GM21825 (cell line): ENCODE measurements at regions not wholly inside any gene's neighbourhood (a gene's known extent, or its start where the extent isn't known, plus 50 kb on each side); places are given as distances from the start of the nearest gene placed in this dataset.
"Not testable (repeated sequence)": the region's sequence is repeated elsewhere in the genome, so short reads cannot be mapped to it uniquely, and the experiment has no call there.

Experiments
- ATAC-seq: cut with Tn5 transposase; IDR thresholded peaks from one replicate; pipeline ENCODE4 v1.9.1; 2021; ENCODE audit warnings: mild to moderate bottlenecking, moderate library complexity; ENCODE audit not compliant: unreplicated experiment

GRCh38 chr3:71994906-71995305 lies 210.0 kb upstream of the PROK2 start:
- ATAC-seq = no peak

DNA sequence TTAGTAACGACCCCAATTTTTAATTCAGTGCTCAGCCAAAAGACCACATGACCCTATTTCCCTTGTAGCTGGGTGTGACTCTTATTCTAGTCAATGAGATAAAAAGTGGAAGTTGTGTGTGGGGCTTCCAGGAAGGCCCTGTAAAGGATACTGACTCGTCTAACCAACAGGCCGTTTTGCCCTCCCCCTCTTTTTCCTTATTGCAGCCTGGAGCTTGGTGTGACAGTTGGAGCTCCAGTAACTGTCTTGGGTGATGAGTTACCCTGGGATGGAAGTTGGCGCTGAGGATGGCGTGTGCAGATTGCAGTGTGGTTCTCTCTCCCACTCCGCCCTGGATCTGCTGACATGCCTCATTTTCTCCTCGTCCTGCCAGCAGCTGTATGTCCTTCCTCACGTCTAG lies 209.3 kb upstream of the PROK2 start:
- ATAC-seq = no peak

GRCh38 chr3:71991681-71992080 lies 206.7 kb upstream of the PROK2 start:
- no peak for ATAC-seq

DNA sequence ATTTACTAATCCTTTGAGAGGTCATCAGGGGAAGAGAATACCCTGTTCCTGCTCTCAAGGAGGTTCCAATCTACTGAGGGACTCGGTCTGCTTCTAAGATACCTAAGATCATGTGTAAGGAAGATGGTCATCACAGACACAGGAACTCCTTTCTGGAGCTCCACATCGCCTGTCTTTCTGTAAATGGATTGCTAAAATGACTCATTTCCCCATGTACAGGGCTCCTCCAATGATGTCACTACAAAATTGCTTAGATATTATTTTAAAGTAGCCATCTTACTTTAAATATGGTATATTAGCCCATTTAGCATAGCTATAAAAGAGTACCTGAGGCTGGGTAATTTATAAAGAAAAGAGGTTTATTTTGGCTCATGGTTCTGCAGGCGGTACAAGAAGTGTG lies 206.1 kb upstream of the PROK2 start:
- ATAC-seq = no peak

- ATAC-seq = no peak
Observed at GRCh38 chr3:71990545-71990944, 205.6 kb upstream of the PROK2 start.

GRCh38 chr3:71989165-71989564 lies 204.2 kb upstream of the PROK2 start:
- ATAC-seq = no peak

GRCh38 chr3:71987828-71988227 lies 202.9 kb upstream of the PROK2 start:
- ATAC-seq = no peak

- ATAC-seq = no peak
Observed at GRCh38 chr3:71987089-71987735, 202.3 kb upstream of the PROK2 start.

GRCh38 chr3:71986606-71987005 lies 201.7 kb upstream of the PROK2 start:
- no peak for ATAC-seq

DNA sequence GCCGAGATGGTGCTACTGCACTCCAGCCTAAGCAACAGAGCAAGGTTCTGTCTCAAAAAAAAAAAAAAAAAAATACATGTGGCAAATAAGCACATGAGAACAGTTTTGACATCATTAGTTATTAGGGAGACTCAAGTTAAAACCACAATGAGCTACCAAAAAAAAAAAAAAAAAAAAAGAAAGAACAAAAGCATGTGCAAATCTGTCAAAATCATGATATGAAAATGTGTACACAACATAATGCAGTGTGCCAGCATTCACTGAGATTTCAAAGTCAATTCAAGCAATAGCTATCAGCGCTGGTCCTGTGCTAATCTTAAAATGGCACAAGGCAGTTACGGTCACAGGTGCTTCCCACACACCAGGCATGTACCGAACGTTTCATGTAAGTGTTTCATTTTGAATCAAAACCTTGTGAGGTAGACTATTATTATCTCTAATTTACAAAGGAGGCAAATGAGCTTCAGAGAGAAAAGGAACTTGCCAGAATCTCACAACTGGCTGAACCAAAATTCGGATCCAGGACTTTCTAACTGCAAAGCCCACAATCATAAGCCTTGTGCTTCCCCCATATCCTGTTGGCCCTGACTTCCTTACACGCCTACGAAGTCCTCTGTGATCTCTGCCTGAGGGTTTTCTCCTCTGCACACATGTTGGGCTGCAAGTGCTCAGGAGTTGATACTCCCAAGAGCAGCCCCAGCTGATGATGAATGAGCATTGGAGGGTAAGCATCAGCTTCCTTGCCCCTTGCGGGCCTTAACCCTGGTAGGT lies 200.1 kb upstream of the PROK2 start:
- peak; percentile 93 for ATAC-seq

DNA sequence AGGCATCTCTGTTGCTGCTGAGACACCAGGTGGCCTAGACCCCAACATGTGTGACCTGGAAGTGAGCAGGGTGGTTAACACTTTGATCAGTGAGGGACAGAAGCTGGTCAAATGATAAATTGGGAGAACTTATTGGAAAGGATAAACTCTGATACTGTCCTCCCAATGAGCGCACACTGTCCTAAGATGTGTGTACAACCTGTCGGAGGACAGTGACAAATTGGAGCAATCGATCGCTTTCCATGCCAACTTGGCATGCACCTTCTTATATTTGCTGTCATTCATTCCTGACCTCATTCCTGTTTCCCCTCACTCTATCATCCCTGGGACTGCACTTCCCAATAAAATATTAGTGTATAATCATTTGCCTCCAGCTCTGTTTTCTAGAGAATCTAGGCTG lies 198.7 kb upstream of the PROK2 start:
- ATAC-seq = no peak

DNA sequence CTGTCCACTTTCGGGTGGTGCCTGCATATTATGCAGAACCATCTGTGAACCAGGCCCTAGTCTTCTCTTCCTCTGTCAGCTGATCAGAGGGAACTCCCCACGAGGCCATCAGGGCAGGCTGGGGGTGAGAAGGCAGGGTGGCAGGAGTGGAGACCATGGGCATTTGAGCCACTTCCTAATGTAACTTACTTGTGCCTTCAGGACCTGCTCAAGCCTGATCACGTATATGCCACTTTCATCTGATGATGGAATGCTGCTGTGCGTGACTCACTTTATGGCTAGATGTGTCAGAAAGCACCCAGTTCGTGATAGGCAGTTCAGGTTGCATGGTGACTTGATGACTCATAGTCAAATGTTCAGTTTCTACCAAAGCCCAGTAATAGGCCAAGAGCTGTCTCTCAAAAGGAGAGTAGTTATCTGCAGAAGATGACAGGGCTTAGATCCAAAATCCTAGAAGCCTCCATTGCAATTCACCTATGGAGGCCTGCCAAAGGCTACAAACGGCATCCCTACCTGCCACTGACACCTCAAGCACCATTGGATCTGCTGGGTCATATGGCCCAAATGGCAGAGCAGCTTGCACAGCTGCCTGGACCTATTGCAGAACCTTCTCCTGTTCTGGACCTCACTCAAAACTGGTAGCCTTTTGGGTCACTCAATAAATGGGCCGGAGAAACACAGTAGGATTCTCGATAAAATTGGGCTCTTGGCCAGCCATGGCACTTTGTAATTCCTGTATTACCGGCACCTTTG lies 197.7 kb upstream of the PROK2 start:
- ATAC-seq = not testable (repeated sequence)

- no peak for ATAC-seq
Observed at GRCh38 chr3:71979175-71979574, 194.2 kb upstream of the PROK2 start.

DNA sequence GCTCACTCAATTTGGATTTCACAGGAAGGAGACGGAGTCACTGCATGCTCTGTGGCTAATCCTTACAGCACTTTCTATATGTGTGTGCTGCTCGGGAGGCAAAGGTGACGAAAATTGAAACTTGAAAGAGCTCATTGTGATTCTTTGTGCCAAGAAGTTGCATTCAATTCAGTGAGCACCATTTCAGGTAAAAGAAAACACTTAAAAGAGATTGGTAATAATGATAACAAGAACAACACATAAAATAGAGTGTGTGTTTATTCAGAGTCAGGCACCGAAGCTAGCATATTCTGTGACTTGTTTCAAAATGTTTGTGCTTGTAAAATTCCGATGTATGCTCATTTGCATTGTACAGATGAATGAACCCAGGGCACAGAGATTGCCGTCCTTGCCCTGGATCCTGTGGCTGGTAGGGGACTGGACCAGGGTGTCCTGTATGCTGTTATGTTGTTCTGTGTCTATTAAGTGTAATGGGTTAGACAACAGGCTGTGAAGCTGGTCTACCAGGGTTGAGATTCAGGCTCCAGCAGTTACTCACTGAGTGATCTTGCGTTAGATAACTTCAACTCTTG lies 193.3 kb upstream of the PROK2 start:
- peak; percentile 83 for ATAC-seq

DNA sequence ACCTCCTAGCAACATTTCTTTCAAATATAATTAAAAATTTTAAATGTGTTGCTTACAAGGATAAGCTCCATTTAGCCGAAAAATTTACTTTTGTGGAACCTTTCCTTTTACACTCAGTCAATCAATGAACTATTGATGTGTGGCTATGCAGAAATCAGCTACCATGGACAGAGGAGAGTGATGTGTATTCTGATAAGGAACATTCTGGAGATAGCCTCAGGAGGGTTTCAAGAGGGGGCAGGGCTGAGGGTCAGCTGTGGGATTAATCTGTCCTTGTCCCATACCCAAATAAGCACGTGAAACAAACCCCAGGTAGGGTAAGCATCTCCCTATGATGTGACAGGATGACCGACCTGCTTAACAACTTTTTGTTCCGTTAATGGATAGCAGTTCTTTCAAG lies 192.6 kb upstream of the PROK2 start:
- ATAC-seq = no peak

DNA sequence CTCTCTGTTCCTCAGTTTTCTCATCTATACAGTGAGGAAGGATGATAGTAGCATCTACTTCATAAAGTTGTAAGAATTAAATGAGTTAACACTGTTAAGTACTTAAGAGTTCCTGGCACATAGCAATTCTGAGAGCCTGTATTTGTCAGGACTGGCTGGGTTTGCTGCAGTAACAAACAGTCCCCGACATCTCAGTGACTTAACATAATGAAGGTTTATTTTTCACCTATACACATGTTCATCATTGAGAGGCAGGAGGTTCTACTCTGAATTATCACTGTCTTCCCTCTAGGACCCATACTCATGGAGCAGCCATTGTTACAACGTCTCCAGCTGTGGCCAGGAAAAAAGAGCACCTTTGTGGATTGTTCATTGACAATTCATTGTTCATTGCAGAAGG lies 190.6 kb upstream of the PROK2 start:
- ATAC-seq = no peak

- ATAC-seq = no peak
Observed at GRCh38 chr3:71974786-71975185, 189.8 kb upstream of the PROK2 start.

GRCh38 chr3:71973274-71974030 lies 188.5 kb upstream of the PROK2 start:
- no peak for ATAC-seq

- no peak for ATAC-seq
Observed at GRCh38 chr3:71972031-71972430, 187.1 kb upstream of the PROK2 start.

GRCh38 chr3:71968544-71968943 lies 183.6 kb upstream of the PROK2 start:
- ATAC-seq = no peak

DNA sequence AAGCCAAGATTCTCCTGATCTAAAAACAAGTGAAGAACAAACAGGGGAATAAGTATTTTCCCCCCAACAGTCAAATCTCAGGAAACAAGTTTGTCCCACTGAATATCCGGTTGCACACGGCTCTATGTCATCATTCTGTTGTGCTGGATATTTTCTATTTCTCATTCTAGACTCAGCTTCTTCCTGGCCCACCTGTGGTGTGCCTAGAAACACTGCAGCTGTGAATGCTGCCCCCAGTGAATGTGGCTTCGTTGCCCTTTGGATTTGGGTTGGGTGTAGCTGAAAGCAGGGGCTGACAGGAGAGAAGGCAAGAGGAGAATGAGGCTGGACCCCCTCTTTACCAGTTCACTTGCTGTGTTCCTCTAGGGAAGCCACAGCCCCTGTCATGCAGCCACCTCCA lies 181.2 kb upstream of the PROK2 start:
- no peak for ATAC-seq
